A549 (cell line): ENCODE measurements at regions not wholly inside any gene's neighbourhood (a gene's known extent, or its start where the extent isn't known, plus 50 kb on each side); places are given as distances from the start of the nearest gene placed in this dataset.
A peak's percentile ranks its signal among the peaks of the same experiment; 100 is the strongest.

ENCODE experiments used
- ATAC-seq, 2 experiments: fragments of 200-7000 bp in 1 of 2; fragments of >200 bp in 1 of 2; cut with Nextera tagmentation in 1 of 2; cut with Tn5 transposase in 1 of 2; 3 replicates each; pipeline versions ENCODE4 v1.8.0 to v1.9.1; 2018 to 2020; ENCODE audit warnings: mild to moderate bottlenecking in 1 of 2, moderate library complexity in 1 of 2
- CTCF ChIA-PET: fragments of 300-600 bp; sonication (Branson Sonifier 250); formaldehyde crosslinking; extraction: SDS; loops from one replicate; lab custom pipeline; 2021; ENCODE audit warnings: antibody characterized with exemption, inconsistent platforms; lab: Yijun Ruan, JAX
- POLR2A ChIA-PET: fragments of 350-600 bp; formaldehyde crosslinking; extraction: SDS; loops from one replicate; lab custom pipeline; 2021; ENCODE audit warnings: antibody characterized with exemption, inconsistent platforms; lab: Yijun Ruan, JAX
- DNase-seq, 2 experiments: peaks; one replicate each; pipeline versions ENCODE4 v3.0.0 to v3.0.0-alpha.2; 2011 to 2016; ENCODE audit warnings: low read depth in 1 of 2, low spot score in 1 of 2
- FAIRE-seq: peaks from 2 replicates; lab custom pipeline; 2011; peaks lifted over from hg19 to GRCh38; lab: Jason Lieb, UNC
- H3K27ac ChIP-seq, 2 experiments: fragments of >200 bp; sonication (Bioruptor Twin); formaldehyde crosslinking; 3 replicates each; pipeline ENCODE4 v1.5.1; 2016 to 2017
- H3K4me1 ChIP-seq: fragments of >200 bp; sonication (Bioruptor Twin); formaldehyde crosslinking; 3 replicates; pipeline ENCODE4 v1.6.1; 2016
- H3K4me2 ChIP-seq: fragments of >200 bp; sonication (Bioruptor Twin); formaldehyde crosslinking; 3 replicates; pipeline ENCODE4 v1.6.1; 2016
- H3K4me3 ChIP-seq: fragments of >200 bp; sonication (Bioruptor Twin); formaldehyde crosslinking; 3 replicates; pipeline ENCODE4 v1.5.1; 2016
- H3K9me3 ChIP-seq: fragments of >200 bp; sonication (Bioruptor Twin); formaldehyde crosslinking; 3 replicates; pipeline ENCODE4 v1.6.1; 2016
- BHLHE40 ChIP-seq: IDR thresholded peaks from 2 replicates; pipeline ENCODE4 v1.6.1; 2012; ENCODE audit warnings: low read depth, low read length, inconsistent platforms
- CEBPB ChIP-seq, 2 experiments: fragments of >200 bp in 1 of 2; sonication (Bioruptor Twin) in 1 of 2; formaldehyde crosslinking in 1 of 2; IDR thresholded peaks; 2 replicates each; pipeline ENCODE4 v1.6.1; 2012 to 2016
- EHF ChIP-seq: fragments of 250-450 bp; sonication (Bioruptor Pico); IDR thresholded peaks from 2 replicates; pipeline ENCODE4 v1.5.0; 2020; ENCODE audit warnings: mild to moderate bottlenecking
- EHMT2 ChIP-seq: fragments of 200-600 bp; sonication (generic); IDR thresholded peaks from 2 replicates; pipeline ENCODE4 v1.6.1; 2016; ENCODE audit warnings: antibody characterized with exemption, low read depth, mild to moderate bottlenecking, moderate library complexity
- EP300 ChIP-seq, 2 experiments: fragments of >200 bp; sonication (Bioruptor Twin); formaldehyde crosslinking; IDR thresholded peaks; 2 replicates in 1 of 2; 3 replicates in 1 of 2; pipeline ENCODE4 v1.6.1; 2016 to 2017
- ESRRA ChIP-seq: fragments of 150-350 bp; IDR thresholded peaks from 2 replicates; pipeline ENCODE4 v1.6.1; 2014; ENCODE audit warnings: mild to moderate bottlenecking, low read length, borderline replicate concordance
- FOSB ChIP-seq: fragments of 250-450 bp; sonication (Bioruptor Pico); IDR thresholded peaks from 2 replicates; pipeline ENCODE4 v1.5.0; 2020; ENCODE audit warnings: mild to moderate bottlenecking, moderate library complexity
- FOSL2 ChIP-seq, 2 experiments: fragments of 450-650 bp in 1 of 2; fragments of >200 bp in 1 of 2; sonication (Bioruptor Twin) in 1 of 2; formaldehyde crosslinking; IDR thresholded peaks; 2 replicates each; pipeline versions ENCODE4 v1.5.0 to v1.6.1; 2016 to 2020; ENCODE audit warnings: mild to moderate bottlenecking in 1 of 2, moderate library complexity in 1 of 2
- FOXS1 ChIP-seq: fragments of 250-450 bp; sonication (Bioruptor Pico); IDR thresholded peaks from 2 replicates; pipeline ENCODE4 v1.5.0; 2020; ENCODE audit warnings: mild to moderate bottlenecking, moderate library complexity
- HOXB13 ChIP-seq: fragments of 250-450 bp; sonication (Bioruptor Pico); IDR thresholded peaks from 2 replicates; pipeline ENCODE4 v1.5.0; 2020; ENCODE audit warnings: low read depth, mild to moderate bottlenecking, moderate library complexity
- HOXB5 ChIP-seq: fragments of 250-450 bp; sonication (Bioruptor Pico); IDR thresholded peaks from 2 replicates; pipeline ENCODE4 v1.5.0; 2020; ENCODE audit warnings: mild to moderate bottlenecking, moderate library complexity
- JUN ChIP-seq, 2 experiments: fragments of >200 bp; sonication (Bioruptor Twin); formaldehyde crosslinking; IDR thresholded peaks; 2 replicates in 1 of 2; 3 replicates in 1 of 2; pipeline ENCODE4 v1.6.1; 2016 to 2017
- JUNB ChIP-seq: fragments of >200 bp; sonication (Bioruptor Twin); formaldehyde crosslinking; IDR thresholded peaks from 2 replicates; pipeline ENCODE4 v1.6.1; 2016
- KDM1A ChIP-seq: fragments of 200-600 bp; sonication (generic); IDR thresholded peaks from 2 replicates; pipeline ENCODE4 v1.6.1; 2016; ENCODE audit warnings: low read depth, mild to moderate bottlenecking
- MAZ ChIP-seq: fragments of 150-350 bp; IDR thresholded peaks from 2 replicates; pipeline ENCODE4 v1.6.1; 2014; ENCODE audit warnings: antibody characterized with exemption, low read depth, low read length, borderline replicate concordance
- NFE2L2 ChIP-seq: fragments of 150-350 bp; conservative IDR thresholded peaks from 2 replicates; pipeline ENCODE4 v1.6.1; 2014; ENCODE audit warnings: low read length
- NR3C1 ChIP-seq: fragments of >200 bp; sonication (Bioruptor Twin); formaldehyde crosslinking; IDR thresholded peaks from 3 replicates; pipeline ENCODE4 v1.6.1; 2017
- PHF8 ChIP-seq: fragments of 200-600 bp; sonication (generic); IDR thresholded peaks from 2 replicates; pipeline ENCODE4 v1.6.1; 2016; ENCODE audit warnings: low read depth, mild to moderate bottlenecking, antibody characterized with exemption, moderate library complexity, borderline replicate concordance
- POLR2AphosphoS2 ChIP-seq: conservative IDR thresholded peaks from 2 replicates; pipeline ENCODE4 v1.6.1; 2012; ENCODE audit warnings: low read length, improper control_type of control experiment, inconsistent platforms
- RAD21 ChIP-seq, 2 experiments: fragments of >200 bp in 1 of 2; sonication (Bioruptor Twin) in 1 of 2; formaldehyde crosslinking in 1 of 2; IDR thresholded peaks in 1 of 2; conservative IDR thresholded peaks in 1 of 2; 2 replicates in 1 of 2; 3 replicates in 1 of 2; pipeline ENCODE4 v1.6.1; 2012 to 2018; ENCODE audit warnings: inconsistent platforms in 1 of 2
- RARB ChIP-seq: fragments of 250-450 bp; sonication (Bioruptor Pico); IDR thresholded peaks from 2 replicates; pipeline ENCODE4 v1.8.0; 2021; ENCODE audit warnings: mild to moderate bottlenecking, moderate library complexity
- RFX5 ChIP-seq: fragments of 450-650 bp; IDR thresholded peaks from 2 replicates; pipeline ENCODE4 v1.7.1; 2014; ENCODE audit warnings: antibody characterized with exemption, mild to moderate bottlenecking, moderate library complexity
- TFCP2L1 ChIP-seq: fragments of 250-450 bp; sonication (Bioruptor Pico); IDR thresholded peaks from 2 replicates; pipeline ENCODE4 v1.5.0; 2021; ENCODE audit warnings: mild to moderate bottlenecking
- TP53 ChIP-seq: fragments of 250-450 bp; sonication (Bioruptor Pico); IDR thresholded peaks from 2 replicates; pipeline ENCODE4 v1.5.0; 2021; ENCODE audit warnings: mild to moderate bottlenecking, moderate library complexity
- ZFP36 ChIP-seq: fragments of 450-650 bp; IDR thresholded peaks from 2 replicates; pipeline ENCODE4 v1.6.1; 2014; ENCODE audit warnings: borderline replicate concordance; ENCODE audit not compliant: partially characterized antibody
- ZNF302 ChIP-seq: fragments of 250-450 bp; sonication (Bioruptor Pico); IDR thresholded peaks from 2 replicates; pipeline ENCODE4 v1.9.0; 2021; ENCODE audit warnings: inconsistent platforms, mild to moderate bottlenecking, moderate library complexity
- WGBS: methylation state at CpG from one replicate; pipeline ENCODE4 v1.1.6; 2017; ENCODE audit errors: missing lambda C conversion rate; 5-methylcytosine and 5-hydroxymethylcytosine counted together
- TF ChIP-seq, protein P1 (sequence below): fragments of >200 bp; sonication (Bioruptor Twin); formaldehyde crosslinking; IDR thresholded peaks from 3 replicates; pipeline ENCODE4 v1.6.1; 2016
- TF ChIP-seq, protein P2 (sequence below): IDR thresholded peaks from 2 replicates; pipeline ENCODE4 v1.6.1; 2012; ENCODE audit warnings: low read depth, borderline replicate concordance
- TF ChIP-seq, protein P3 (sequence below): IDR thresholded peaks from 2 replicates; pipeline ENCODE4 v1.6.1; 2012

DNA sequence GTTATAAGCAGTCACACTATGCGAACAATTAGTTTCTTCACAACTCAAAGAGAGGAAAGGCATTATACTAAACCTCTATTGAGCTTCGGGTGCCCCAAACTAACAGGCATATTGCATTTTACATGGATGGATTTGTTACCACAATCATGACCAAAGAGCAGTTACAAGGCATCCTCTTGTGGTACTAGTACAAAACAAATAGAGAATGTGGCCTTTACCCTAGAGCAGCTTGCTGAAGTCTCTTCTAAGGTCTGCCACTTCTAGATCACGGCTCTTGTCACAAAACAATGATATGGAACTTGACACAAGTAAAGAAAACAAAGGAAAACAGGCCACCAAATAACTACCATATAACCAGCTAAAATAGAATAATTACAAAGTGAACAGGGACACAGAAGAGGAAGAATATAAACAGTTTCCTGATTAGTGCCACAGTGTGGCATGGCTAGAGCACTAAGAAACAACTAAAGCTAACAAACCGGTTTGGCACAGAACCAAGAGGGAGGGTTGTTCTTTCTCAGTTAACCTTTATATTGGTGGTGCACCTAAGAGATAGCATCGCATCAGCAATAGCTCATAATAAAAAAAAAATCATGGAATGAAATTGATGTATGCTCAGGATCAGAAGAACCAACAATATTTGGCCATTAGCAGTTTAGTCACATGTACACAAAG lies 209.7 kb upstream of the ATP2B1 start:
- Histone ChIP-seq H3K4me1 (peaks cover 8% of the 10 kb centered on the region), H3K4me2 (peak overlapping the region; percentile 31; the same call in 2 of the 3 replicates), H3K4me3 (no peak overlapping the region), H3K27ac (peak overlapping the region in 1 of 2 experiments; percentile 18; a peak in 1 of 6 replicates)
- POLR2A ChIA-PET = interaction anchor here (2.0 kb wide), 1 partner anchor 209 kb away, joined by 7 read pairs; the partner anchor contains the start of gene ATP2B1
- 63% methylated on average over 5 of the region's 5 CpGs for WGBS
- peak in 1 of 2 experiments; percentile 29; a peak in 1 of 6 replicates for ATAC-seq
- CTCF ChIA-PET = no interaction called here
- peak in 1 of 2 experiments; percentile 14 for DNase-seq
- no peak for FAIRE-seq
- TF ChIP-seq EHF (no peak), RFX5 (no peak), TP53 (CRISPR knock-in tag) (no peak), TFCP2L1 (CRISPR knock-in tag) (no peak), FOSB (CRISPR knock-in tag) (no peak), PHF8 (no peak), FOSL2 (IDR thresholded peaks at IDR 0.05) (no peak), FOSL2 (CRISPR knock-in tag; IDR thresholded peaks at IDR 0.05) (no peak), ESRRA (no peak), RAD21 (conservative IDR thresholded peaks at IDR 0.05 in 1 of 2, IDR thresholded peaks at IDR 0.05 in 1 of 2) (no peak), MAZ (no peak), NFE2L2 (no peak), NR3C1 (no peak), JUNB (no peak), EHMT2 (no peak), POLR2AphosphoS2 (no peak), ZNF302 (CRISPR knock-in tag) (no peak)
- TF ChIP-seq, protein P1, sequence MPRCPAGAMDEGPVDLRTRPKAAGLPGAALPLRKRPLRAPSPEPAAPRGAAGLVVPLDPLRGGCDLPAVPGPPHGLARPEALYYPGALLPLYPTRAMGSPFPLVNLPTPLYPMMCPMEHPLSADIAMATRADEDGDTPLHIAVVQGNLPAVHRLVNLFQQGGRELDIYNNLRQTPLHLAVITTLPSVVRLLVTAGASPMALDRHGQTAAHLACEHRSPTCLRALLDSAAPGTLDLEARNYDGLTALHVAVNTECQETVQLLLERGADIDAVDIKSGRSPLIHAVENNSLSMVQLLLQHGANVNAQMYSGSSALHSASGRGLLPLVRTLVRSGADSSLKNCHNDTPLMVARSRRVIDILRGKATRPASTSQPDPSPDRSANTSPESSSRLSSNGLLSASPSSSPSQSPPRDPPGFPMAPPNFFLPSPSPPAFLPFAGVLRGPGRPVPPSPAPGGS = no peak
- TF ChIP-seq, protein P2, sequence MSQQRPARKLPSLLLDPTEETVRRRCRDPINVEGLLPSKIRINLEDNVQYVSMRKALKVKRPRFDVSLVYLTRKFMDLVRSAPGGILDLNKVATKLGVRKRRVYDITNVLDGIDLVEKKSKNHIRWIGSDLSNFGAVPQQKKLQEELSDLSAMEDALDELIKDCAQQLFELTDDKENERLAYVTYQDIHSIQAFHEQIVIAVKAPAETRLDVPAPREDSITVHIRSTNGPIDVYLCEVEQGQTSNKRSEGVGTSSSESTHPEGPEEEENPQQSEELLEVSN = no peak
- TF ChIP-seq, all 56 proteins: peak for 0
- no peaks in the 10 kb centered on the region for H3K9me3 ChIP-seq

DNA sequence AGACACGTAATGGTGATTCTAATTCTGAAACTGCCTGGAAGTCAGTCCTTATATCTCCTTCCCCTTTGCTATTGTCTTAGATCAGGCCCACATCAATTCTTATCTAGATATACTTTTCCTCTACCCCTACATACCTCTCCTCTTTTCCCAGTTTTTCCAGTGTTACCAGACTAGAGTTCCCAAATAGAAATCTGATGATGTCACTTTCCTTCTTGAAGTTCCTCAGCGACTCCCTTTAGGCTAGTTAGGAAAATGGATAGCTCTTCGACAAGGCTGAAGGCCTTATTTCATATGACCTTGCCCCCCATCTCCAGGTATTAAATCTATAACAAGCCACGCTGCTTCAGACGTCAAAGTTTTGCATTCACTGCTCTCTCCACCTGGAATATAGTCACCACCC lies 201.1 kb upstream of the ATP2B1 start:
- Histone ChIP-seq H3K4me2 (no peak overlapping the region), H3K4me1 (no peaks in the 10 kb centered on the region), H3K9me3 (0 out of 3 replicates have a peak, but pooled peaks cover 4% of the 10 kb centered on the region), H3K4me3 (no peak overlapping the region), H3K27ac (no peak overlapping the region)
- TF ChIP-seq BHLHE40 (no peak), FOXS1 (CRISPR knock-in tag) (no peak), EP300 (IDR thresholded peaks at IDR 0.05) (no peak), EHMT2 (no peak), CEBPB (IDR thresholded peaks at IDR 0.05) (no peak), ZFP36 (no peak), HOXB5 (CRISPR knock-in tag) (no peak), JUN (IDR thresholded peaks at IDR 0.05) (no peak), KDM1A (no peak), POLR2AphosphoS2 (no peak), RARB (CRISPR knock-in tag) (no peak), HOXB13 (CRISPR knock-in tag) (no peak), PHF8 (no peak), ESRRA (no peak), JUNB (no peak), ZNF302 (CRISPR knock-in tag) (no peak)
- TF ChIP-seq, protein P1 = no peak
- TF ChIP-seq, protein P3, sequence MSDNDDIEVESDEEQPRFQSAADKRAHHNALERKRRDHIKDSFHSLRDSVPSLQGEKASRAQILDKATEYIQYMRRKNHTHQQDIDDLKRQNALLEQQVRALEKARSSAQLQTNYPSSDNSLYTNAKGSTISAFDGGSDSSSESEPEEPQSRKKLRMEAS = no peak
- ChIA-PET CTCF (interaction anchor here (0.6 kb wide), 1 partner anchor 143 kb away, joined by 3 read pairs; no protein-coding TSS in a partner anchor), POLR2A (no interaction called here)
- DNase-seq (no peak), FAIRE-seq (no peak), ATAC-seq (no peak)
- WGBS = 81% methylated on average over 5 of the region's 5 CpGs
